Activated CD8-positive, alpha-beta memory T cell treated with anti-CD3 and anti-CD28 coated beads, Interleukin-2, amount 10 ng/mL, durations not matched to agents 7 days and 5 days (primary cell): ENCODE measurements at regions not wholly inside any gene's neighbourhood (a gene's known extent, or its start where the extent isn't known, plus 50 kb on each side); places are given as distances from the start of the nearest gene placed in this dataset.

ENCODE experiments used
- ATAC-seq: fragments of 150-1000 bp; cut with Tn5 transposase; one replicate; pipeline ENCODE4 v1.10.0; 2021; ENCODE audit warnings: moderate library complexity
- CTCF ChIA-PET: fragments of 350-600 bp; sonication (Branson Sonifier 250); formaldehyde crosslinking; loops from one replicate; lab custom pipeline; 2021; ENCODE audit warnings: antibody characterized with exemption; lab: Charles Lee
- DNase-seq: peaks from one replicate; pipeline ENCODE4 v3.0.0-alpha.2; 2020
- H3K27ac Mint-ChIP-seq: one replicate; pipeline ENCODE4 v1.8.0; 2021; ENCODE audit warnings: mild to moderate bottlenecking, mixed read lengths
- H3K27me3 Mint-ChIP-seq: one replicate; pipeline ENCODE4 v1.8.0; 2021; ENCODE audit warnings: mixed read lengths
- H3K36me3 Mint-ChIP-seq: one replicate; pipeline ENCODE4 v1.8.0; 2021; ENCODE audit warnings: mild to moderate bottlenecking, mixed read lengths
- H3K4me1 Mint-ChIP-seq: one replicate; pipeline ENCODE4 v1.8.0; 2021; ENCODE audit warnings: mixed read lengths
- H3K4me3 Mint-ChIP-seq: one replicate; pipeline ENCODE4 v1.8.0; 2021; ENCODE audit warnings: mild to moderate bottlenecking, moderate library complexity, mixed read lengths
- H3K9me3 Mint-ChIP-seq: one replicate; pipeline ENCODE4 v1.8.0; 2022; ENCODE audit warnings: low read depth, mixed read lengths

DNA sequence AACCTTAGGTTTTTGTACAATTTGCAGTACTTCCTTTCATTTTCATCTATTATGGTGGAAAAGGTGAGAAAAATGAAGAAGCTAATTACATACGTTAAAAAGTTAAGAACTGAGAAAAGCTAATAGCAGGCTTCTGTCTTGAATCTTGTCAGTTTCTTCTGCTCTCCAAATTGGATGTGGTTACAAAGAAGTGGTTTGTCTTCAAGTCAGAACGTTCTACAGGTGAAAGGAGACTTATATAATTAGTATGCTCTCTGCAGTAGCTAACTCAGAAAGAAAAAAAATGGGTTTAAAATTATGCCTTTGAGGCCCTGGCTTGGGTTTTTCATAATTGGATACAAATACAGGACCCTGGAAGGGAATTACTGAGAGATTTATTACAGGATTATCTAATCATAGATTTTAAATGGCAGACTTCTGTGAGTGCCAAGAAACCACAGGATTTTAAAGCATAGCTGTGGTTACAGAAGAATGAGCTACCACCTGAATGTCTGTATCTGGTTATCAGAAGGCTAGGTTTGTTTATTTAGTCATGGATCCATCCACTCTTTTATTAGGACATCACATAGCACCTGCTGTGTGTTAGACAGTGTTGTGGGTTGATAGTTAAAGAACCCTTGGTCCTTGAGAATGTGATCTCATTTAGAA lies 528.1 kb upstream of the MCTP2 start:
- H3K27me3 Mint-ChIP-seq = no peaks in the 10 kb centered on the region
- no peaks in the 10 kb centered on the region for H3K4me1 Mint-ChIP-seq
- H3K27ac Mint-ChIP-seq = no peak overlapping the region
- CTCF ChIA-PET = no interaction called here
- H3K4me3 Mint-ChIP-seq = no peak overlapping the region
- H3K9me3 Mint-ChIP-seq = no peaks in the 10 kb centered on the region
- ATAC-seq (no peak), DNase-seq (no peak)
- H3K36me3 Mint-ChIP-seq = no peaks in the 10 kb centered on the region

DNA sequence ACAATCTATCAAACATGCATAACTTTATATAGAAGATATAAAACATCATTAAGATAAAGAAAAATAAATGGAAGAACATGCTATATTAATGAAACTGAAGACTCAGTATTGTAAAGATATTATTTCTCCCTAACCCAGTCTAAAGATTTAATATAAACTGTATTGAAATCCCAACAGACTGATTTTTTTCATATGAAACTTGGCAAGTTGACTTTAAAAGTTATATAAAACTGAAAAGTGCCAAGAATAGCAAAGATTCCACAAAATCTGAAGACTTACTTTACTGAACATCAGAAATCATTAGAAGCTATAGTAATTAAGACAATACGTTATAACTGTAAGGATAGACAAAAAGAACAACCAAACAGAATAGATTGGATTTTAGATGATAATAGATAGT lies 531.3 kb upstream of the MCTP2 start:
- Mint-ChIP-seq H3K4me3 (no peak overlapping the region), H3K9me3 (peaks cover 3% of the 10 kb centered on the region), H3K27me3 (no peaks in the 10 kb centered on the region), H3K27ac (no peak overlapping the region), H3K36me3 (no peaks in the 10 kb centered on the region), H3K4me1 (no peaks in the 10 kb centered on the region)
- ATAC-seq (no peak), DNase-seq (no peak)
- CTCF ChIA-PET = no interaction called here

DNA sequence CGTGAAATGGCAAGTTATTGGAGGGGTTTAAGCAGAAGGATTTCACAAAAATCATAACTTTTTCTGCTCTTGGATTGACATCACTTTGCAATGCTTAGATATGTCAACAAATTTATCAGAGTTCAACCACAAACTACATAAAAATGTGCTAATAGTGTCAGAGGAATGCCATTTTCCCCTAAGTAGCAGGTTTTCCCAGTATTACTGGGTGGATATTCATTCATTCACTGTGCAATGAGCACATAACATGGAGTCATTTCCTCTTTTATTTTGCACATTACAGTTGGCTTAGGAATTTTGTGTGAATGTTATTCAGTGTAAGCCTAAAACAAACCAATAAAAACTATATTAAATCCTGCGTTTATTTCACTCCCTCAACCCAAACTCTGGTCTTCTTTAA lies 537.3 kb upstream of the MCTP2 start:
- Mint-ChIP-seq H3K36me3 (no peaks in the 10 kb centered on the region), H3K4me1 (no peaks in the 10 kb centered on the region), H3K4me3 (no peak overlapping the region), H3K27me3 (no peaks in the 10 kb centered on the region), H3K9me3 (peaks cover 3% of the 10 kb centered on the region), H3K27ac (no peak overlapping the region)
- DNase-seq (no peak), ATAC-seq (no peak)
- CTCF ChIA-PET = no interaction called here

DNA sequence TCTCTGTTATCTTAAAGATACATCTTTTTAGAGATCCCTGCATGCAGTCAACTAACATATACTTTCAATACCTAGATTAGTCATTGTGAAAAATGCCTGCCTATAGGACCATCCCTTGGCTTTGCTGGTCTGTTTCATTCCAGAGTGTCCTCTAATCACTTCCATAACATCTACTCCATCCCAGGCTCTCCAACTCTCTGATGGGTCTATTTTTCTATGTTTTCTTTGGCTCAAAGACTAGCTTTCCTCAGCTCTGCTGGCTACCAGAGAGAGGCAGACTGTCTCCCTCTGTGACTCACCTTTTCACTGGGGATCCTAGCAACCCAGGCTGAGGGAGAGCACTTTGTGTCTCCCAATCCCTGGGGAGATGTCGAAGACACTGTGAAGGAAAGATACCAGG lies 547.7 kb upstream of the MCTP2 start:
- no peak for DNase-seq
- Mint-ChIP-seq H3K4me1 (no peaks in the 10 kb centered on the region), H3K27me3 (no peaks in the 10 kb centered on the region), H3K9me3 (peaks cover 6% of the 10 kb centered on the region), H3K4me3 (no peak overlapping the region), H3K36me3 (no peaks in the 10 kb centered on the region), H3K27ac (no peak overlapping the region)
- ATAC-seq = no peak
- CTCF ChIA-PET = no interaction called here

DNA sequence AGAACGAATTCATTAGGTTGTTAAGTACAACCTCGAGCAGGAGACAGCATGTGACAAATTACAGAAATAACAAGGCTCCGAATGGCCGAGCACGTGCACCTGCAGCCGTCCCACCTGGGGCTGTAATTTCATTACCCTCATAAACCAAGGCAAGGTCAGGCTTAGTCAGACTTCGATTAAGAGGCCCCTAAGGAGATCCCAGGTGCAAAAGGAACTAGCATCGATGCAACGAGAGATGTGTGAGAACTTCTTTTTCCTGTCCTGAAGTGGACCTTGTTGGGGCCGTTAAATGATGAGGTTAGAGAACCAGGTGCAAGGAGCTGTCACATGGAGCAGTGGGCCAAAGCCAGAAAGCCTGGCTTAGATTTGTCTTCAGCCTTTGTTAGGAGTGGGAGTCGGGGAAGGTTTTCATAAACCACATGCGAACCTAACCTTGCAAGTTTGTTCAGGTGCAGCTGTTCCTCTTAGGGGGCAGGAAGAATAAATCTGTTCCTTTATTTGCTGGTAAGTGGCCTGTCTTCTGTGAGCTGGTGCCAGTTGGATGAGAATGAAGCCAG lies 559.9 kb upstream of the MCTP2 start:
- CTCF ChIA-PET = no interaction called here
- no peak overlapping the region for H3K4me3 Mint-ChIP-seq
- H3K27me3 Mint-ChIP-seq = peaks cover 4% of the 10 kb centered on the region
- H3K36me3 Mint-ChIP-seq = no peaks in the 10 kb centered on the region
- ATAC-seq = no peak
- DNase-seq = no peak
- H3K9me3 Mint-ChIP-seq = peaks cover 3% of the 10 kb centered on the region
- no peak overlapping the region for H3K27ac Mint-ChIP-seq
- no peaks in the 10 kb centered on the region for H3K4me1 Mint-ChIP-seq

DNA sequence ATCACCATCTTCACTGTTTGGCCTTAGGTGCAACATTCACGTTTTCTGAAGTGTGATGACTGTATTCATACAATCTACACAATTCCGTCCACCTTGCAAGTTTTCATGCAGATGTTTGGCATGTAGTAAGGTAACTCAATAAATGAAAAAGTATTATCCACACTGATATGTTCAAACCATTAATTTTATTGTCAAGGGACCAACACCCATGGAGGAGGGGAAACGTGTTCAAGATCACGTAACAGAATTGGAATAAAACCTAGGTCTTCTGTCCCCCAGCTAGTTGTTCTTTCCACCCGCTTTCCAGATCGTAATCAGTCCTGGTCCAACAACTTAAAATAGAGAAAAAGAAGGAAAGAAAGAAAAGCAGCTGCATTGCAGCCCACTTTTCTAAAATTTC lies 560.4 kb upstream of the MCTP2 start:
- H3K36me3 Mint-ChIP-seq = no peaks in the 10 kb centered on the region
- no peak for DNase-seq

DNA sequence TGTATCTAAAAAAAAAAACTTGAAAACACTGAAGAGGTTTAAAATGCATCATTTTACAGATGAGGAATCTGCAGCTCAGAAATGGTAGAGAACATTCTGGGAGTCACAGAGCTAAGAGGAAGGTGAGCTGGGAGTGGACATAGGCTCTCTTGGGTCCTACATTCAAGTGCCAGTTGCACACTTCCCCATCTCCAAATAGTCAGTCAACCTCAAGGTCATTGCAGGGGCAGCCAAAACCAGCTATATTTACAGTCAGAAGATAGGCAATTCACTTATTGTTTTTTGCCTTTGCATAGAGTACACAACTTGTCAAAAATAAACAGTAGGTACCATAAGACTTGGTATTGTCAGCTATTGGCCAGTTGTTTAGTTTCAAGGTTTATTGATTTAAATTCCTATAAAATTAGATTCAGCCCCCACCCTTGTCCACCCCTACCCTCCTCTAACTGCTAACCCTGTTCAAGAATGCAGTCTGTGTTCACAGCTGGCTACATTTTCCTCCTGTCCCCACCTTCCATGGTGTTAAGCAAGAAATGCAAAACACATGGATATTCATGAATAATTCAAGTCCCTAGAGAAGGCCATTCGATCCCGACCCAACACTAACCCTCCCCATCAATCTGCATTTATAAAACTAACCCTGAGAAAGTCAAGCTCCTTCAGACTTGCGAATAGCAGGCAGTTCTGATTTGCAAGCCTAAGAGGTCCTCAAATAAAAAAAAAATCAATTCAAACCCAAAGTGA lies 567.0 kb upstream of the MCTP2 start:
- ATAC-seq (no peak), DNase-seq (no peak)
- Mint-ChIP-seq H3K36me3 (no peaks in the 10 kb centered on the region), H3K9me3 (no peaks in the 10 kb centered on the region), H3K4me3 (no peak overlapping the region), H3K27me3 (peaks cover 2% of the 10 kb centered on the region), H3K4me1 (no peaks in the 10 kb centered on the region), H3K27ac (no peak overlapping the region)
- CTCF ChIA-PET = interaction anchor here (0.7 kb wide), 1 partner anchor 9 kb away, joined by 3 read pairs; no protein-coding TSS in a partner anchor

More for the DNA sequence above, 560.4 kb upstream of the MCTP2 start:
- no peak overlapping the region for H3K4me3 Mint-ChIP-seq
- H3K4me1 Mint-ChIP-seq = no peaks in the 10 kb centered on the region
- peaks cover 4% of the 10 kb centered on the region for H3K27me3 Mint-ChIP-seq
- H3K9me3 Mint-ChIP-seq = peaks cover 3% of the 10 kb centered on the region
- no peak for ATAC-seq
- H3K27ac Mint-ChIP-seq = no peak overlapping the region
- CTCF ChIA-PET = no interaction called here

DNA sequence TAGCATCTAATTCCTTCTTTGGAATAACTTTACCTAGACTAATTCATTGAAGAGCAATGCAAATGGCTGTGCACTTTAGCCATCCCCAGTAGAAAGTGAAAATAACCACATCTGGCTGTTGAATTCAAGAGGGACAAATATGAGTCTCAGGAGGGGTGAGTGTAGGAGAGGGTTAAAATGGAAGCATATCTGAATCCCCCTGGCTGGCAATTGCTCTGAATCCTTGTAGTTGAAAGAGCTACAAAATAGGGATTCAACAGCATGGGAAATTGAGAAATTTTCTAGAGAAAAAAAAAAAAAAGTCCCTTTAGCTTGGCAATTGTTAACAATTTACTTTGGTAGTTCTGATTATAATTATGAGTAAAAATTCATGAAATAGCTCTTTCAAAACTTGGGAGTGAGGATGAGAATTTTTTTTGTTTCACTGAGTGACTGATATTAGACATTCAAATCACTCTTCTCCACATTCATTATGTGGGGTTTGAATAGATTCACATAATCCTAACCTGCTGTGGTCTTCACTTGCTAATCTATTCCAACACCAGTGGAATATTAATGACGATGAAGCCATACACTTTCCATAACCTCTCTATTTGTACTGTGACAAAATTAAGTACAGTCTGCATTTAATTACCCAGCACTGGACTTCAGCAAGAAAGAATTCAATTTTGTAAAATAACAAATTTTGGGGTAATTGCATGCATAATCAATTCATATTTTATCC lies 569.0 kb upstream of the MCTP2 start:
- H3K27me3 Mint-ChIP-seq = peaks cover 2% of the 10 kb centered on the region
- DNase-seq (no peak), ATAC-seq (no peak)
- no peaks in the 10 kb centered on the region for H3K4me1 Mint-ChIP-seq
- no peaks in the 10 kb centered on the region for H3K9me3 Mint-ChIP-seq
- no peaks in the 10 kb centered on the region for H3K36me3 Mint-ChIP-seq
- H3K4me3 Mint-ChIP-seq = no peak overlapping the region
- CTCF ChIA-PET = no interaction called here
- H3K27ac Mint-ChIP-seq = no peak overlapping the region

DNA sequence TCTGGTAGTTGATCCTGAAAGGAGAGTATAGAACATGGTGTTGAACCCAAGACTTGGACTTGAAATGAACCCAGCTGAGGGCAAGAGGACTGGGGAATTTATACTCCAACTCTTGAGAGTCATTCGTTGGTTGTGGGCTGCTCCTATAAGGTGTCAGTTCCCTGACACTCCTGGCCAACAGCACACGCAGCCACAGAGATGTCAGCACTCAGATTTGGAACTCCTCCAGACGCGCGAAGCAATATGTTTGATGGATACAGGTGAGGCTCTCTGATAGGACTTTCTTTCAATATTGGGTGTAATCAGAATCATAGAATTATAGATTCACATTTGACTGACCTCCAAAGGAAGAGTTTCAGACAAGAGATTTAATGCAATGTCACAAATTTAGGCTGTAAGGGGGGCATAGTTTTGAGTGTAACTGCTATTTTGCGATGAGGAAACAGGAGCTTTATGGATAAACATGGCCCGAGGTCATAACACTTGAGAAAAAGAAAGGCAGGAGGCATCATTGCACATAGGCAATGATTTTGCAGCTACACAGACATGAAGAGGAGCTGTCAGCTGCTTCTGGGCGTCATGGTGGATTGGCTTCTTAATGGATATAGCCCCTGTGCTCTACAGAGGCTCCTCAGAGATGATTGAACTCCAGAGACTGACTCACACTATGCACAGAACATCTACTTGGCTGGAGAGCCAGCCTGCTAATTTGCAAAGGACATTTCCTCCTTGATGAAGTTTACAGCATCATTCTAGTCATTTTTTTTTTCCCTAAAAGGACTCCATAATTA lies 569.2 kb upstream of the RGMA start:
- H3K36me3 Mint-ChIP-seq = no peaks in the 10 kb centered on the region
- H3K27ac Mint-ChIP-seq = no peak overlapping the region
- DNase-seq = no peak
- H3K4me3 Mint-ChIP-seq = no peak overlapping the region
- H3K9me3 Mint-ChIP-seq = no peaks in the 10 kb centered on the region
- H3K27me3 Mint-ChIP-seq = peaks cover 2% of the 10 kb centered on the region
- CTCF ChIA-PET = interaction anchor here (0.7 kb wide), 1 partner anchor 144 kb away, joined by 4 read pairs; no protein-coding TSS in a partner anchor
- no peak for ATAC-seq
- H3K4me1 Mint-ChIP-seq = no peaks in the 10 kb centered on the region

DNA sequence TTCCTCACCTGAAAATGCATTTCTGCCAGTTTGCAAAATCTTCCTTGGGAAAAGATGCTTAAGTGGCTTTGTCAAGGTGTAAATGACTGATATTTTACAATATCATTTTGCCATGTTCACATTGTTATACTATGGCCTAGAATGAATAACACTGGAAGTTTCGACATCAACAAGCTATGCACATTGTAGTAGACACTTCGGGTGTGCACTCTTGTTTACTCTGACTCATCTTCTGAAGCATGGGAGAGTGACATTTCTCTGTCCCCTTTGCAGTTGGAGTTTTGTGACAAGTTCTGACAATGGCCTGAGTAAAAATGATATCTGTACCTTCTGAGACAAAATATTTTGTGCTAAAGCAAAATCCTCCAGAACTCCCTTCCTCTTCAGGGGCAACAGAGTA lies 567.0 kb upstream of the RGMA start:
- CTCF ChIA-PET = no interaction called here
- Mint-ChIP-seq H3K27ac (no peak overlapping the region), H3K4me3 (no peak overlapping the region)

DNA sequence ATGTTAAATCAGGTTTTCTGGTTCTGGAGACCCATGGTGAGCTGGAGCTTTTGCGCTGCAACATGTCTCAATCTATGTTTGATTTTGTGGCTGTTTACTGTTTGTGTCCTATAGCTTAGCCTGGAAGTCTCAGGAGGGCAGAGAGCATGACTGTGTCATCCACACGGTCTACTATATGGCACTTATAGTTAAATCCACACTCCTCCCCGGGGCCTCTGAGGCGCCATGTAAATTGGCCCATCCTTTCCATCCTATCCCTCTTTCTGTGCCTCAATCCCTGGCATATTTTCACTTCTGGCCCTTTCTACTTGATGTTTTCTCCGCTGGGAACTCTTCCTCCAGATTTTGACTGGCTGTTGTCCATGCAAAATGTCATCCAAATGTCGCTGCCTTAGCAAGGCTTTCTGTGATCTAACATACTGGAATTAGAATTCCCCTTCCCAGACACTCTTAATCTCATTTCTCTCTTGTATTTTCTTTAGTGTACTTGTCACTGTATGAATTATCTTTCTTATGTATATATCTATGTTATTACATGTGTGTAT lies 560.8 kb upstream of the RGMA start:
- CTCF ChIA-PET = no interaction called here
- H3K9me3 Mint-ChIP-seq = no peaks in the 10 kb centered on the region
- H3K36me3 Mint-ChIP-seq = no peaks in the 10 kb centered on the region
- no peak overlapping the region for H3K4me3 Mint-ChIP-seq
- no peaks in the 10 kb centered on the region for H3K27me3 Mint-ChIP-seq
- DNase-seq = no peak
- ATAC-seq = no peak
- H3K27ac Mint-ChIP-seq = no peak overlapping the region
- H3K4me1 Mint-ChIP-seq = no peaks in the 10 kb centered on the region

More for the DNA sequence above, 567.0 kb upstream of the RGMA start:
- no peaks in the 10 kb centered on the region for H3K27me3 Mint-ChIP-seq
- DNase-seq (no peak), ATAC-seq (no peak)
- H3K4me1 Mint-ChIP-seq = no peaks in the 10 kb centered on the region
- H3K9me3 Mint-ChIP-seq = no peaks in the 10 kb centered on the region
- H3K36me3 Mint-ChIP-seq = no peaks in the 10 kb centered on the region

DNA sequence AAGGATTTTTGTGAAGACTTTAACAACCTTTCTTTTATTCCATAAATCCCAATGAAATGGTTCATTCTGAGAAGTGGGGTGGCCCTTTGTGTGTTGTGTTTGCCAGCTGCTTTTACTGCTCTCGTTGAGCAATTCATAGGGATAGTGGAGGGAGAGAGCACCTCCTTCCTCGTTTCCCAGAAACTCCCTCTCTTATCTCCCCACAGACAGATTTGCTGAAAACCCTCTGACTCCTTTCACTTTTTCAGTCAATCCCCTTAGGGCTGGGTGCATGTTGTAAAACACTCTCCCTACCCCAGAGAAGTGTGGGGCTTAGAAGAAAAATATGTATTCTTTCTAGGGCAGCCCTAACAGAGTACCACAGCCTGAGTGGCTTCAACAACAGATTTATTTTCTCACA lies 557.2 kb upstream of the RGMA start:
- Mint-ChIP-seq H3K9me3 (no peaks in the 10 kb centered on the region), H3K4me1 (no peaks in the 10 kb centered on the region), H3K27me3 (no peaks in the 10 kb centered on the region), H3K4me3 (no peak overlapping the region), H3K27ac (no peak overlapping the region), H3K36me3 (no peaks in the 10 kb centered on the region)
- DNase-seq (no peak), ATAC-seq (no peak)
- CTCF ChIA-PET = no interaction called here

DNA sequence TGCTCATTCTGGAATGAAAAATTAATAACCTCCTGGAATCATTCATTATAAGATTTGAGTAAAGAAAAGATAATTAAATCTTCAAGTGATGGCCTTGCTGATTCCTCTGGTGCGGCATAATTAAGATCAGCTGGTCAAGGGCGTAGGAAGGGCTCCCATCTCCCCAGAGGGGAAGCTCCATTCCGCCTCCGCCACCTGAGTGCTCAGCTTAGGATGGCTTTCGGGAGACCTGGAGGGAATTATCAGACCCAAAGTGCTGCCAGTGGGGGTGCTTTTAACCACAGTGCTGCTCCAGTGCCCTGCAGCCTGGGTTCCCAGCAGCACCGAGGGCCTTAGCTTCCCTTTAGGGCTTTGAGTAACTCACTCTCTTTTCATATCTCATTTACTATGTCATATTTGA lies 556.6 kb upstream of the RGMA start:
- ATAC-seq (no peak), DNase-seq (no peak)
- Mint-ChIP-seq H3K36me3 (no peaks in the 10 kb centered on the region), H3K9me3 (no peaks in the 10 kb centered on the region), H3K4me3 (no peak overlapping the region), H3K27ac (no peak overlapping the region), H3K4me1 (no peaks in the 10 kb centered on the region), H3K27me3 (no peaks in the 10 kb centered on the region)
- CTCF ChIA-PET = no interaction called here
